OCI-LY7 (cell line): ENCODE measurements at regions not wholly inside any gene's neighbourhood (a gene's known extent, or its start where the extent isn't known, plus 50 kb on each side); places are given as distances from the start of the nearest gene placed in this dataset.
"Not testable (repeated sequence)": the region's sequence is repeated elsewhere in the genome, so short reads cannot be mapped to it uniquely, and the experiment has no call there.

Experiments
- BruUV-seq: library from RNA; stranded (reverse); fragments of 400-500 nt; replicated peaks from 2 replicates; lab custom pipeline; 2021; lab: Mats Ljungman, UMichigan
- CTCF ChIA-PET: fragments of 300-600 bp; sonication (Branson Sonifier 250); formaldehyde crosslinking; loops from one replicate; lab custom pipeline; 2022; ENCODE audit warnings: antibody characterized with exemption; ENCODE audit not compliant: unreplicated experiment; lab: Charles Lee
- POLR2A ChIA-PET: fragments of 300-600 bp; sonication (Branson Sonifier 250); formaldehyde crosslinking; loops from one replicate; lab custom pipeline; 2022; ENCODE audit warnings: antibody characterized with exemption; lab: Charles Lee
- DNase-seq: peaks from one replicate; pipeline ENCODE4 v3.0.0-alpha.2; 2015; ENCODE audit warnings: low spot score
- H2AFZ ChIP-seq: fragments of 200-600 bp; sonication (generic), shearing (Covaris generic); 2 replicates; pipeline ENCODE4 v1.6.1; 2014; ENCODE audit warnings: mild to moderate bottlenecking, antibody characterized with exemption, low read length, moderate library complexity
- H3K27ac ChIP-seq: fragments of 200-600 bp; sonication (generic); 2 replicates; pipeline ENCODE4 v1.5.1; 2014; ENCODE audit warnings: mixed run types, low read depth, mild to moderate bottlenecking, moderate library complexity, low read length, inconsistent platforms; ENCODE audit not compliant: poor library complexity, severe bottlenecking
- H3K36me3 ChIP-seq: fragments of 200-600 bp; sonication (generic); 2 replicates; pipeline ENCODE4 v1.6.1; 2014; ENCODE audit warnings: mild to moderate bottlenecking, antibody characterized with exemption, low read length, moderate library complexity, mixed read lengths; ENCODE audit not compliant: insufficient read depth
- H3K4me1 ChIP-seq: fragments of 200-600 bp; sonication (generic); 2 replicates; pipeline ENCODE4 v1.5.1; 2014; ENCODE audit warnings: mild to moderate bottlenecking, low read length; ENCODE audit not compliant: insufficient read depth, poor library complexity, severe bottlenecking
- H3K4me2 ChIP-seq: fragments of 200-600 bp; sonication (generic); 2 replicates; pipeline ENCODE4 v1.6.1; 2014; ENCODE audit warnings: mild to moderate bottlenecking, low read length
- H3K4me3 ChIP-seq: fragments of 200-600 bp; sonication (generic); 2 replicates; pipeline ENCODE4 v1.5.1; 2014; ENCODE audit warnings: mild to moderate bottlenecking, low read depth, low read length; ENCODE audit not compliant: poor library complexity, severe bottlenecking
- H3K79me2 ChIP-seq: fragments of 200-600 bp; sonication (generic); 2 replicates; pipeline ENCODE4 v1.6.1; 2016; ENCODE audit warnings: low read depth, mild to moderate bottlenecking, low read length, moderate library complexity, mixed read lengths; ENCODE audit not compliant: insufficient read depth
- H3K9me2 ChIP-seq: fragments of 200-600 bp; sonication (generic); 2 replicates; pipeline ENCODE4 v1.6.1; 2016; ENCODE audit warnings: mild to moderate bottlenecking, low read length, mixed read lengths; ENCODE audit not compliant: insufficient read depth
- H3K9me3 ChIP-seq: fragments of 200-600 bp; sonication (generic); 2 replicates; pipeline ENCODE4 v1.6.1; 2014; ENCODE audit warnings: mild to moderate bottlenecking, mixed run types, low read length, mixed read lengths
- H4K20me1 ChIP-seq: fragments of 200-600 bp; sonication (generic); 2 replicates; pipeline ENCODE4 v1.6.1; 2014; ENCODE audit warnings: mild to moderate bottlenecking, antibody characterized with exemption, low read length, moderate library complexity, mixed read lengths; ENCODE audit not compliant: insufficient read depth
- intact Hi-C: fragments of 100-400 bp; cut with micrococcal nuclease; formaldehyde crosslinking; loops from one replicate; pipeline ENCODE4 v1.10.0; 2022; ENCODE audit not compliant: unreplicated experiment

DNA sequence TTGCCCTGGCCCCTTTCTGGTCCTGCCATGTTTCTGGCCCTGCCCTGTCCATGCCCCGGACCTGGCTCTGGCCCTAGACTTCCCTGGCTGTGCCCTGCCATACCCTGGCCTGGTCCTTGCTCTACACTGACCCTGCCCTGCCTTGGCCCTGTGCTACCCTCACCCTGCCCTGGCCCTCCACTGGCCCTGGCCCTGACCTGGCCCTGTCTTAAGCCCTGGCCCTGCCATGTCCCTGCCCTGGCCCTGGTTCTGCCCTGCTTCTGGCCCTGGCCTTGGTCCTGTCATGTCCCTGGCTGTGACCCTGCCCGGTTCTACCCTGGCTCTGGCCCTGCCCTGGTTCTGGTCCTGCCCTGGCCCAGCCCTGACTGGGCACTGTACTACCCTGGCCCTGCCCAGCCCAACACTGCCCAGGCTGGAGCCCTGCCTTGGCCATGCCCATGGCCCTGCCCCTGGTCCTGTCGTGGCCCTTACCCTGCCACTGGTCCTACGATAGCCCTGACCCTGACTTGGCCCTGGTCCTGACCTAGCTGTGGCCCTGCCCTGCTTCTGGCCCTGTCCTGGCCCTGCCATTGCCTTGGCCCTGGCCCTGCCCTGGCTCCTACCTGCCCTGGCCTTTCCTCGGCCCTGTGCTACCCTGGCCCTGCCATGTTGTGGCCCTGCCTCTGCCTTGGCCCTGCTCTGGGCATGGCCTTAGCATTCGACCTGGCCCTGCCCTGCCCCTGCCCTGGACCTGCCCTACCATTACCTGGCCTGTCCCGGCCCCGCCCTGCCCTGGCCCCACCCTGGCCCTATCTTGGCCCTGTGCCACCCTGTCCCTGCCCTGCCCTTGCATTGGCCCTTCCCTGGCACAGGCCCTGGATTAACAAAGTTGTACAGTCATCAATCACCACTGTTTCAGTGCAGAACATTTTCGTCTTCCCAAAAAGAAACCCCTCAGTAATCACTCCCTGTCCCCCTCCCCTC lies 223.5 kb downstream of the LIPI start:
- POLR2A ChIA-PET, H3K4me2 ChIP-seq, H3K4me3 ChIP-seq, H3K36me3 ChIP-seq, H2AFZ ChIP-seq, intact Hi-C loops, H3K9me3 ChIP-seq, BruUV-seq, CTCF ChIA-PET, H3K79me2 ChIP-seq, H3K4me1 ChIP-seq, H4K20me1 ChIP-seq, H3K9me2 ChIP-seq, H3K27ac ChIP-seq, DNase-seq: not testable (repeated sequence)

DNA sequence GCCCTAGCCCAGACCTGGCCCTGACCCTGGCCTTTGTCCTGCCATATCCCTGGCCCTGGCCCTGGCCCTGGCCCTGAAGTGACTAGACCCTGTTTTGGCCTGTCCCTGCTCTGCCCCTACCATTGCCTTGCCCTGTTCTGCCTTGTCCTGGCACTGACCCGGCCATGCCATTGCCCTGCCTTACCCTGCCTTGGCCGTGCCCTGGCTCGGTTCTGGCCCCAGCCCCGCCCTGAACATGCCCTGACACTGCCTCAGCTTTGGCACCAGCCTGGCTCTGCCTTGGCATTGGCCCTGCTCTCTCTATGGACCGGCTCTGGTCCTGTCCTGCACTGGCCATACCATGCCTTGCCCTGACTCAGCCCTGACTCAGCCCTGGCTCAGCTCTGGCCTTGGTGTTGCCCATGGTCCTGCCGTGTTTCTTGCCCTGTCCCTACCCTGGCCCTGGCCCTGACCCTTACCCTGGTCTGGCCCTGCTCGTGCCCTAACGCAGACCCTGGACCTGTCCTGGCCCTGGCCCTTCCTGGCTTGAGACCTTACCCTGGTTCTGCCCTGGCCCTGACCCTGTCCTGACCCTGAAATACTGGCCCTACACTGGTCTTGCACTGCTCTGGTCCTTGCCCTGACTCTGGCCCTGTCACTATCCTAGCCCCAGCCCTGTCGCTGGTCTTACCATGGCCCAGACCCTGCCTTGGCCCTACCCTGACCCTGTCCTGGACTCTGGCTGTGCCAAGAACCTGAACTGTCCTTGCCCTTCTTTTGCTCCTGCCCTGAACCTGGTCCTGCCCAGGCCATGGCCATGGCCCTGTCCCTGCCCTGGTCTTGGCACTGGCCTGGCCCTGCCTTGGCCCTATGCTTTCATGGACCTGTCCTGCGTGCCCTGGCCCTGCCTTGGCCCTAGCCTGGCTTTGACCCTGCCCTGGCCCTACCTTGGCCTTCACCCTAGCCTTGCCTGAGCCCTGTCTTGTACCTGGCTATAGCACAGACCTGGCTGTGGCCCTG lies 224.6 kb downstream of the LIPI start:
- intact Hi-C loops, H3K4me3 ChIP-seq, H3K36me3 ChIP-seq, H3K27ac ChIP-seq, H3K9me3 ChIP-seq, BruUV-seq, H3K9me2 ChIP-seq, POLR2A ChIA-PET, H3K4me2 ChIP-seq, CTCF ChIA-PET, H3K79me2 ChIP-seq, H3K4me1 ChIP-seq, H2AFZ ChIP-seq, DNase-seq, H4K20me1 ChIP-seq: not testable (repeated sequence)

- DNase-seq, CTCF ChIA-PET, BruUV-seq, intact Hi-C loops, H2AFZ ChIP-seq, H3K27ac ChIP-seq, H4K20me1 ChIP-seq, H3K9me3 ChIP-seq, H3K79me2 ChIP-seq, H3K36me3 ChIP-seq, H3K4me3 ChIP-seq, H3K4me1 ChIP-seq, H3K4me2 ChIP-seq, H3K9me2 ChIP-seq, POLR2A ChIA-PET: not testable (repeated sequence)
These were observed 225.5 kb downstream of the LIPI start for GRCh38 chr21:13985137-13985864.

GRCh38 chr21:13984728-13985127 lies 226.0 kb downstream of the LIPI start:
- DNase-seq, H3K4me3 ChIP-seq, H3K4me2 ChIP-seq, H3K4me1 ChIP-seq, H3K9me2 ChIP-seq, intact Hi-C loops, H2AFZ ChIP-seq, POLR2A ChIA-PET, H3K36me3 ChIP-seq, BruUV-seq, H3K27ac ChIP-seq, H3K9me3 ChIP-seq, H4K20me1 ChIP-seq, H3K79me2 ChIP-seq, CTCF ChIA-PET: not testable (repeated sequence)

- intact Hi-C loops, H3K4me3 ChIP-seq, BruUV-seq, H3K9me3 ChIP-seq, H3K4me1 ChIP-seq, POLR2A ChIA-PET, H3K36me3 ChIP-seq, CTCF ChIA-PET, H3K27ac ChIP-seq, H3K9me2 ChIP-seq, H3K79me2 ChIP-seq, H2AFZ ChIP-seq, DNase-seq, H3K4me2 ChIP-seq, H4K20me1 ChIP-seq: not testable (repeated sequence)
These were observed 229.3 kb downstream of the LIPI start for GRCh38 chr21:13981176-13982087.
